H1 (cell line): ENCODE measurements at regions not wholly inside any gene's neighbourhood (a gene's known extent, or its start where the extent isn't known, plus 50 kb on each side); places are given as distances from the start of the nearest gene placed in this dataset.

Experiments used
- CTCF ChIA-PET: fragments of 300-600 bp; sonication (Branson Sonifier 250); formaldehyde crosslinking; loops from one replicate; lab custom pipeline; 2021; ENCODE audit not compliant: partially characterized antibody; lab: Charles Lee
- POLR2A ChIA-PET: fragments of 300-600 bp; sonication (Branson Sonifier 250); formaldehyde crosslinking; loops from one replicate; lab custom pipeline; 2021; ENCODE audit warnings: inconsistent platforms; ENCODE audit not compliant: partially characterized antibody; lab: Charles Lee
- DNase-seq, 2 experiments: peaks; one replicate each; pipeline versions ENCODE4 v3.0.0 to v3.0.0-alpha.2; 2010 to 2022; ENCODE audit warnings: low spot score in 2 of 2, low read depth in 1 of 2, mixed read lengths in 1 of 2
- FAIRE-seq: peaks from 2 replicates; lab custom pipeline; 2011; peaks lifted over from hg19 to GRCh38; lab: Jason Lieb, UNC
- H2AFZ ChIP-seq: 2 replicates; pipeline ENCODE4 v1.8.1; 2012; ENCODE audit warnings: low read length, inconsistent platforms
- H2AK5ac ChIP-seq: 2 replicates; pipeline ENCODE4 v1.6.1; 2013; ENCODE audit warnings: low read depth, low read length
- H2BK120ac ChIP-seq: replicated peaks from 2 replicates; pipeline ENCODE3; 2013; ENCODE audit warnings: low read depth, low read length, inconsistent platforms
- H2BK12ac ChIP-seq: 2 replicates; pipeline ENCODE4 v1.6.1; 2013; ENCODE audit warnings: low read depth, low read length
- H2BK15ac ChIP-seq: 2 replicates; pipeline ENCODE4 v1.6.1; 2013; ENCODE audit warnings: low read length
- H2BK20ac ChIP-seq: 2 replicates; pipeline ENCODE4 v1.6.1; 2013; ENCODE audit warnings: low read length
- H2BK5ac ChIP-seq: 2 replicates; pipeline ENCODE4 v1.6.1; 2013; ENCODE audit warnings: low read depth, low read length
- H3K14ac ChIP-seq: 2 replicates; pipeline ENCODE4 v1.6.1; 2013; ENCODE audit warnings: inconsistent platforms; ENCODE audit not compliant: insufficient read length
- H3K18ac ChIP-seq: 2 replicates; pipeline ENCODE4 v1.6.1; 2013; ENCODE audit warnings: low read length; ENCODE audit errors: extremely low read depth
- H3K23ac ChIP-seq: 2 replicates; pipeline ENCODE4 v1.6.1; 2013; ENCODE audit warnings: inconsistent platforms; ENCODE audit not compliant: insufficient read length
- H3K23me2 ChIP-seq: 2 replicates; pipeline ENCODE4 v1.6.1; 2013; ENCODE audit warnings: low read depth, low read length
- H3K27ac ChIP-seq: 2 replicates; pipeline ENCODE4 v1.6.1; 2011; ENCODE audit warnings: low read depth, low read length, inconsistent platforms
- H3K27me3 ChIP-seq, 4 experiments: replicated peaks in 1 of 4; 1 replicate in 1 of 4; 2 replicates in 3 of 4; pipeline versions ENCODE4 v1.6.1 to v1.8.1; 2011 to 2013; ENCODE audit warnings: low read length in 3 of 4, mild to moderate bottlenecking in 3 of 4, inconsistent platforms in 2 of 4, mixed read lengths in 2 of 4, moderate library complexity in 1 of 4; ENCODE audit not compliant: control insufficient read depth in 3 of 4, insufficient read depth in 3 of 4; ENCODE audit errors: extremely low read depth in 1 of 4
- H3K36me3 ChIP-seq, 4 experiments: 2 replicates each; pipeline versions ENCODE4 v1.6.1 to v1.8.1; 2011 to 2013; ENCODE audit warnings: mild to moderate bottlenecking in 4 of 4, low read length in 3 of 4, moderate library complexity in 2 of 4, control low read depth in 1 of 4, inconsistent platforms in 1 of 4; ENCODE audit not compliant: insufficient read depth in 4 of 4, control insufficient read depth in 2 of 4
- H3K4ac ChIP-seq: replicated peaks from 2 replicates; pipeline ENCODE3; 2013; ENCODE audit warnings: low read length, low read depth, mixed read lengths, inconsistent platforms; ENCODE audit not compliant: insufficient read length
- H3K4me1 ChIP-seq, 4 experiments: replicated peaks in 1 of 4; 1 replicate in 1 of 4; 2 replicates in 3 of 4; pipeline versions ENCODE4 v1.6.1 to v1.8.1; 2011 to 2013; ENCODE audit warnings: low read length in 3 of 4, inconsistent platforms in 2 of 4, mixed read lengths in 1 of 4; ENCODE audit not compliant: insufficient read depth in 4 of 4, control insufficient read depth in 3 of 4
- H3K4me2 ChIP-seq, 2 experiments: 2 replicates each; pipeline versions ENCODE4 v1.6.1 to v1.8.1; 2011 to 2013; ENCODE audit warnings: low read depth in 2 of 2, low read length in 2 of 2, control low read depth in 1 of 2, inconsistent platforms in 1 of 2, mild to moderate bottlenecking in 1 of 2; ENCODE audit not compliant: insufficient read depth in 1 of 2
- H3K4me3 ChIP-seq, 4 experiments: fragments of 200-600, 300-600 bp in 1 of 4; sonication (generic), shearing (Covaris generic), sonication (Bioruptor Twin) in 1 of 4; 2 replicates each; pipeline versions ENCODE4 v1.5.1 to v1.8.1; 2011 to 2016; ENCODE audit warnings: low read length in 4 of 4, low read depth in 3 of 4, control low read depth in 2 of 4, inconsistent platforms in 2 of 4, mild to moderate bottlenecking in 2 of 4, mixed read lengths in 1 of 4, moderate library complexity in 1 of 4; ENCODE audit not compliant: insufficient read depth in 2 of 4; ENCODE audit errors: extremely low read depth in 1 of 4
- H3K56ac ChIP-seq: replicated peaks from 2 replicates; pipeline ENCODE3; 2013; ENCODE audit warnings: low read depth, mild to moderate bottlenecking, mixed read lengths, low read length, inconsistent platforms; ENCODE audit not compliant: insufficient read length
- H3K79me1 ChIP-seq: 2 replicates; pipeline ENCODE4 v1.6.1; 2013; ENCODE audit warnings: low read depth, low read length, control low read depth
- H3K79me2 ChIP-seq, 2 experiments: 2 replicates each; pipeline versions ENCODE4 v1.6.1 to v1.8.1; 2012 to 2013; ENCODE audit warnings: low read length in 2 of 2, mild to moderate bottlenecking in 2 of 2, inconsistent platforms in 1 of 2; ENCODE audit not compliant: insufficient read depth in 2 of 2, control insufficient read depth in 1 of 2
- H3K9ac ChIP-seq, 4 experiments: replicated peaks in 1 of 4; 1 replicate in 1 of 4; 2 replicates in 3 of 4; pipeline versions ENCODE4 v1.6.1 to v1.8.1; 2011 to 2013; ENCODE audit warnings: low read depth in 3 of 4, low read length in 3 of 4, control low read depth in 2 of 4, mild to moderate bottlenecking in 2 of 4, moderate library complexity in 2 of 4, inconsistent platforms in 1 of 4; ENCODE audit errors: extremely low read depth in 1 of 4
- H3K9me3 ChIP-seq, 2 experiments: 2 replicates each; pipeline versions ENCODE4 v1.6.1 to v1.8.1; 2012 to 2013; ENCODE audit warnings: mild to moderate bottlenecking in 2 of 2, moderate library complexity in 2 of 2, control low read depth in 1 of 2, inconsistent platforms in 1 of 2, low read depth in 1 of 2, low read length in 1 of 2, mixed read lengths in 1 of 2; ENCODE audit not compliant: insufficient read depth in 2 of 2
- H4K20me1 ChIP-seq, 2 experiments: replicated peaks in 1 of 2; 2 replicates each; pipeline versions ENCODE3 to v1.8.1; 2011 to 2013; ENCODE audit warnings: inconsistent platforms in 2 of 2, low read length in 2 of 2, mild to moderate bottlenecking in 1 of 2; ENCODE audit not compliant: insufficient read depth in 2 of 2, control insufficient read depth in 1 of 2
- H4K5ac ChIP-seq: 2 replicates; pipeline ENCODE4 v1.6.1; 2013; ENCODE audit warnings: low read length, low read depth, mixed read lengths, inconsistent platforms; ENCODE audit not compliant: insufficient read length
- H4K8ac ChIP-seq: 2 replicates; pipeline ENCODE4 v1.8.0; 2013; ENCODE audit warnings: mild to moderate bottlenecking, moderate library complexity, low read length, inconsistent platforms; ENCODE audit not compliant: insufficient read depth; ENCODE audit errors: extremely low read depth
- H4K91ac ChIP-seq: replicated peaks from 2 replicates; pipeline ENCODE3; 2013; ENCODE audit warnings: low read length, mixed read lengths, inconsistent platforms; ENCODE audit not compliant: insufficient read length
- BRCA1 ChIP-seq: IDR thresholded peaks from 2 replicates; pipeline ENCODE4 v1.6.1; 2012; ENCODE audit warnings: low read depth, low read length, improper control_type of control experiment
- CBX5 ChIP-seq: fragments of 300-800, 300-1000 bp; sonication (generic); IDR thresholded peaks from 2 replicates; pipeline ENCODE4 v1.7.1; 2016; ENCODE audit warnings: antibody characterized with exemption, low read length, low read depth
- CTBP2 ChIP-seq: IDR thresholded peaks from 2 replicates; pipeline ENCODE4 v1.7.0; 2011; ENCODE audit warnings: borderline replicate concordance, mild to moderate bottlenecking, moderate library complexity, mixed read lengths, low read length; ENCODE audit not compliant: insufficient read depth, insufficient read length
- CTCF ChIP-seq, 3 experiments: IDR thresholded peaks; 1 replicate in 2 of 3; 2 replicates in 1 of 3; pipeline versions ENCODE4 v1.5.1 to v1.6.1; 2011; ENCODE audit warnings: low read length in 3 of 3, mild to moderate bottlenecking in 3 of 3, inconsistent platforms in 2 of 3, low read depth in 1 of 3, moderate library complexity in 1 of 3; ENCODE audit not compliant: insufficient read depth in 1 of 3; ENCODE audit errors: control extremely low read depth in 1 of 3
- KDM4A ChIP-seq: IDR thresholded peaks from one replicate; pipeline ENCODE4 v1.7.1; 2012; ENCODE audit warnings: low read depth, mild to moderate bottlenecking, moderate library complexity, low read length, inconsistent platforms; ENCODE audit not compliant: severe bottlenecking
- RAD21 ChIP-seq, 2 experiments: IDR thresholded peaks in 1 of 2; conservative IDR thresholded peaks in 1 of 2; 2 replicates each; pipeline ENCODE4 v1.6.1; 2011; ENCODE audit warnings: low read depth in 2 of 2, low read length in 2 of 2, improper control_type of control experiment in 1 of 2, inconsistent platforms in 1 of 2, mild to moderate bottlenecking in 1 of 2, moderate library complexity in 1 of 2
- RFX5 ChIP-seq: IDR thresholded peaks from 2 replicates; pipeline ENCODE4 v1.6.1; 2011; ENCODE audit warnings: low read depth, low read length, improper control_type of control experiment, borderline replicate concordance
- RXRA ChIP-seq: IDR thresholded peaks from 2 replicates; pipeline ENCODE4 v1.6.1; 2011; ENCODE audit warnings: low read depth, mild to moderate bottlenecking, low read length, moderate library complexity; ENCODE audit not compliant: insufficient read depth
- WGBS, 2 experiments: shearing (Covaris generic) in 1 of 2; methylation state at CpG; one replicate each; pipeline versions ENCODE4 v1.1.6 to v1.1.7; 2013 to 2015; ENCODE audit warnings: low lambda C conversion rate in 2 of 2, mixed read lengths in 2 of 2, inconsistent platforms in 1 of 2, low coverage in 1 of 2, missing lambda C conversion rate in 1 of 2; ENCODE audit not compliant: insufficient replicate concordance in 2 of 2, insufficient coverage in 1 of 2, insufficient read length in 1 of 2; ENCODE audit errors: extremely low coverage in 1 of 2, missing lambda C conversion rate in 1 of 2; 5-methylcytosine and 5-hydroxymethylcytosine counted together

GRCh38 chr5:146965761-146966659, 87.5 kb upstream of the PPP2R2B start:
- Histone ChIP-seq H2BK120ac (no peak overlapping the region), H3K9ac (no peak overlapping the region), H3K27ac (no peak overlapping the region), H4K8ac (no peak overlapping the region), H3K23ac (no peak overlapping the region), H2BK5ac (no peak overlapping the region), H2BK15ac (no peak overlapping the region), H3K4me3 (no peak overlapping the region), H3K9me3 (no peaks in the 10 kb centered on the region), H3K36me3 (no peaks in the 10 kb centered on the region), H3K14ac (no peak overlapping the region), H3K4me2 (no peak overlapping the region), H3K18ac (no peak overlapping the region), H2AFZ (no peak overlapping the region), H3K27me3 (no peaks in the 10 kb centered on the region), H4K20me1 (no peaks in the 10 kb centered on the region), H2BK12ac (no peak overlapping the region), H4K91ac (no peak overlapping the region), H3K79me1 (no peaks in the 10 kb centered on the region), H3K4ac (no peak overlapping the region), H2BK20ac (no peak overlapping the region), H3K56ac (no peak overlapping the region), H2AK5ac (no peak overlapping the region), H4K5ac (no peak overlapping the region), H3K23me2 (no peaks in the 10 kb centered on the region), H3K79me2 (no peaks in the 10 kb centered on the region), H3K4me1 (no peaks in the 10 kb centered on the region; a peak in 1 of 7 replicates)
- ChIA-PET POLR2A (interaction anchor here (0.8 kb wide), 1 partner anchor 424 kb away, joined by 4 read pairs; no protein-coding TSS in a partner anchor), CTCF (interaction anchor here (0.6 to 8.0 kb wide), 75 partner anchors 9 to 454 kb away, joined by 3 to 123 read pairs (median 4); partner anchors contain the start of gene GPR151)
- FAIRE-seq (peak; percentile 100), DNase-seq (peak; percentile 15 to 75)
- 44% methylated on average over 15 of the region's 15 CpGs; no CpG with 5 or more reads in 1 of the 2 experiments for WGBS, 2 experiments
- TF ChIP-seq CBX5, result no peak
- peak; percentile 29 to 85 (median 83) for TF ChIP-seq CTCF (IDR thresholded peaks at IDR 0.05; ENCODE audit: control extremely low read depth in 1 of 3, insufficient read depth in 1 of 3, low read depth in 1 of 3, low read length in 3 of 3)
- TF ChIP-seq KDM4A, result no peak
- TF ChIP-seq RAD21 (IDR thresholded peaks at IDR 0.05 in 1 of 2, conservative IDR thresholded peaks at IDR 0.05 in 1 of 2; ENCODE audit: low read depth in 2 of 2, low read length in 2 of 2), result peak; percentile 97 to 98
- TF ChIP-seq RXRA, result 0 out of 2 replicates have a peak, but pooled peaks have one; percentile 72
- no peak for TF ChIP-seq RFX5
- TF ChIP-seq CTBP2, result no peak
- no peak for TF ChIP-seq BRCA1
